ENCODE measurements at regions not wholly inside any gene's neighbourhood (a gene's known extent, or its start where the extent isn't known, plus 50 kb on each side); places are given as distances from the start of the nearest gene placed in this dataset.

- no peak for TF ChIP-seq EZH2 (IDR thresholded peaks at IDR 0.05; ENCODE audit: low read depth)
- TF ChIP-seq CTCF (conservative IDR thresholded peaks at IDR 0.05), result no peak
Observed at GRCh38 chr17:77722366-77722765, 236.1 kb upstream of the TNRC6C start.
